HEK293 (cell line): ENCODE measurements at regions not wholly inside any gene's neighbourhood (a gene's known extent, or its start where the extent isn't known, plus 50 kb on each side); places are given as distances from the start of the nearest gene placed in this dataset.

ENCODE experiments used
- CTCF ChIA-PET: fragments of 350-600 bp; formaldehyde crosslinking; extraction: SDS; loops from one replicate; lab custom pipeline; 2021; ENCODE audit warnings: antibody characterized with exemption; lab: Yijun Ruan, JAX
- POLR2A ChIA-PET: fragments of 300-600 bp; formaldehyde crosslinking; extraction: SDS; loops from one replicate; lab custom pipeline; 2020; ENCODE audit warnings: antibody characterized with exemption, inconsistent platforms; lab: Yijun Ruan, JAX
- H3K27ac ChIP-seq: fragments of 200-500 bp; sonication (Bioruptor generic); 2 replicates; pipeline ENCODE4 v1.5.1; 2014; ENCODE audit warnings: low read depth, low read length, control low read depth, inconsistent platforms; ENCODE audit errors: extremely low read depth
- H3K36me3 ChIP-seq, 2 experiments: fragments of 200-500 bp in 1 of 2; sonication (Bioruptor generic) in 1 of 2; 1 replicate in 1 of 2; 2 replicates in 1 of 2; pipeline ENCODE4 v1.5.1; 2014 to 2017; ENCODE audit warnings: inconsistent platforms in 2 of 2, low read length in 2 of 2; ENCODE audit not compliant: control insufficient read depth in 2 of 2, insufficient read depth in 1 of 2
- H3K4me1 ChIP-seq: fragments of 200-500 bp; sonication (Bioruptor generic); 2 replicates; pipeline ENCODE4 v1.5.1; 2014; ENCODE audit warnings: mild to moderate bottlenecking, low read length, inconsistent platforms; ENCODE audit not compliant: control insufficient read depth, insufficient read depth
- H3K4me3 ChIP-seq: 2 replicates; pipeline ENCODE4 v1.5.1; 2011; ENCODE audit warnings: low read depth, mild to moderate bottlenecking, control low read depth, low read length, moderate library complexity
- H3K9me3 ChIP-seq: fragments of 200-500 bp; sonication (Bioruptor generic); 2 replicates; pipeline ENCODE4 v1.5.1; 2014; ENCODE audit warnings: low read depth, low read length, inconsistent platforms; ENCODE audit not compliant: control insufficient read depth, insufficient read depth
- GFI1B ChIP-seq: fragments of 450-650 bp; formaldehyde crosslinking; IDR thresholded peaks from 2 replicates; pipeline ENCODE4 v1.5.1; 2016; ENCODE audit warnings: missing biosample characterization, missing genetic modification characterization
- HOXD13 ChIP-seq: sonication (generic); formaldehyde crosslinking; IDR thresholded peaks from 2 replicates; pipeline ENCODE4 v1.8.0; 2022; ENCODE audit warnings: missing genetic modification reagents, borderline replicate concordance
- MEIS1 ChIP-seq: sonication (generic); formaldehyde crosslinking; IDR thresholded peaks from 2 replicates; pipeline ENCODE4 v1.8.1; 2022; ENCODE audit warnings: missing genetic modification reagents, mild to moderate bottlenecking, borderline replicate concordance
- MYNN ChIP-seq: fragments of 450-650 bp; formaldehyde crosslinking; IDR thresholded peaks from 2 replicates; pipeline ENCODE4 v1.5.1; 2016; ENCODE audit warnings: missing biosample characterization, missing genetic modification characterization, borderline replicate concordance
- ZBTB1 ChIP-seq: fragments of 450-650 bp; formaldehyde crosslinking; IDR thresholded peaks from 2 replicates; pipeline ENCODE4 v1.5.1; 2016; ENCODE audit warnings: missing biosample characterization, missing genetic modification characterization
- ZBTB26 ChIP-seq: fragments of 450-650 bp; formaldehyde crosslinking; optimal IDR thresholded peaks from 2 replicates; pipeline ENCODE3; 2016; ENCODE audit warnings: missing biosample characterization, mild to moderate bottlenecking, missing genetic modification characterization
- ZBTB8A ChIP-seq: fragments of 450-650 bp; formaldehyde crosslinking; IDR thresholded peaks from 2 replicates; pipeline ENCODE4 v1.5.1; 2016; ENCODE audit warnings: missing biosample characterization, missing genetic modification characterization
- ZEB2 ChIP-seq: fragments of 450-650 bp; formaldehyde crosslinking; IDR thresholded peaks from 2 replicates; pipeline ENCODE4 v1.5.1; 2016; ENCODE audit warnings: missing biosample characterization, missing genetic modification characterization
- ZNF121 ChIP-seq: fragments of 450-650 bp; formaldehyde crosslinking; IDR thresholded peaks from 2 replicates; pipeline ENCODE4 v1.5.1; 2016; ENCODE audit warnings: missing biosample characterization, missing genetic modification characterization
- ZNF146 ChIP-seq: fragments of 450-650 bp; formaldehyde crosslinking; IDR thresholded peaks from 2 replicates; pipeline ENCODE4 v1.5.1; 2016; ENCODE audit warnings: missing biosample characterization, missing genetic modification characterization
- ZNF18 ChIP-seq: fragments of 450-650 bp; formaldehyde crosslinking; IDR thresholded peaks from 2 replicates; pipeline ENCODE4 v1.5.1; 2016; ENCODE audit warnings: missing biosample characterization, missing genetic modification characterization
- ZNF202 ChIP-seq: fragments of 450-650 bp; formaldehyde crosslinking; IDR thresholded peaks from 2 replicates; pipeline ENCODE4 v1.5.1; 2016; ENCODE audit warnings: missing biosample characterization, missing genetic modification characterization, borderline replicate concordance
- ZNF510 ChIP-seq: fragments of 450-650 bp; formaldehyde crosslinking; IDR thresholded peaks from 2 replicates; pipeline ENCODE4 v1.5.1; 2018; ENCODE audit warnings: mild to moderate bottlenecking, missing genetic modification characterization, missing biosample characterization; ENCODE audit not compliant: insufficient replicate concordance
- ZNF514 ChIP-seq: fragments of 450-650 bp; formaldehyde crosslinking; IDR thresholded peaks from 2 replicates; pipeline ENCODE4 v1.5.1; 2016; ENCODE audit warnings: missing biosample characterization, missing genetic modification characterization
- ZNF521 ChIP-seq: fragments of 450-650 bp; formaldehyde crosslinking; IDR thresholded peaks from 2 replicates; pipeline ENCODE4 v1.5.1; 2017; ENCODE audit warnings: missing biosample characterization, mild to moderate bottlenecking, missing genetic modification characterization
- ZNF549 ChIP-seq: fragments of 450-650 bp; IDR thresholded peaks from 2 replicates; pipeline ENCODE4 v1.5.1; 2018; ENCODE audit warnings: missing biosample characterization, missing genetic modification characterization, mild to moderate bottlenecking, inconsistent platforms, moderate library complexity
- ZNF558 ChIP-seq: fragments of 450-650 bp; formaldehyde crosslinking; IDR thresholded peaks from 2 replicates; pipeline ENCODE4 v1.5.1; 2016; ENCODE audit warnings: missing biosample characterization, missing genetic modification characterization
- ZNF600 ChIP-seq: fragments of 450-650 bp; formaldehyde crosslinking; IDR thresholded peaks from 2 replicates; pipeline ENCODE4 v1.5.1; 2016; ENCODE audit warnings: missing biosample characterization, missing genetic modification characterization
- ZNF670 ChIP-seq: fragments of 450-650 bp; formaldehyde crosslinking; IDR thresholded peaks from 2 replicates; pipeline ENCODE4 v1.5.1; 2016; ENCODE audit warnings: missing biosample characterization, missing genetic modification characterization, low read depth
- ZNF704 ChIP-seq: fragments of 450-650 bp; formaldehyde crosslinking; IDR thresholded peaks from 2 replicates; pipeline ENCODE4 v1.5.1; 2016; ENCODE audit warnings: missing biosample characterization, missing genetic modification characterization
- ZNF707 ChIP-seq: fragments of 450-650 bp; formaldehyde crosslinking; IDR thresholded peaks from 2 replicates; pipeline ENCODE4 v1.5.1; 2016; ENCODE audit warnings: missing biosample characterization, missing genetic modification characterization
- ZNF837 ChIP-seq: fragments of 450-650 bp; formaldehyde crosslinking; IDR thresholded peaks from 2 replicates; pipeline ENCODE4 v1.5.1; 2016; ENCODE audit warnings: missing biosample characterization, missing genetic modification characterization
- ZNF843 ChIP-seq: fragments of 450-650 bp; formaldehyde crosslinking; IDR thresholded peaks from 2 replicates; pipeline ENCODE4 v1.5.1; 2016; ENCODE audit warnings: missing biosample characterization, missing genetic modification characterization
- ZSCAN23 ChIP-seq: fragments of 450-650 bp; formaldehyde crosslinking; IDR thresholded peaks from 2 replicates; pipeline ENCODE4 v1.5.1; 2016; ENCODE audit warnings: missing biosample characterization, missing genetic modification characterization
- TF ChIP-seq, protein P1 (sequence below): fragments of 450-650 bp; formaldehyde crosslinking; IDR thresholded peaks from 2 replicates; pipeline ENCODE4 v1.5.1; 2017; ENCODE audit warnings: missing biosample characterization, missing genetic modification characterization
- TF ChIP-seq, protein P2 (sequence below): fragments of 450-650 bp; formaldehyde crosslinking; IDR thresholded peaks from 2 replicates; pipeline ENCODE4 v1.5.1; 2016; ENCODE audit warnings: missing biosample characterization, missing genetic modification characterization

GRCh38 chr4:174066611-174067205 is 216.8 kb downstream of the FBXO8 start:
- Histone ChIP-seq H3K27ac (no peak overlapping the region), H3K4me1 (no peaks in the 10 kb centered on the region), H3K9me3 (no peaks in the 10 kb centered on the region), H3K4me3 (no peak overlapping the region), H3K36me3 (no peaks in the 10 kb centered on the region)
- TF ChIP-seq ZNF18 (tag by site-specific recombination): no peak
- no peak for TF ChIP-seq ZBTB26
- no peak for TF ChIP-seq ZNF121 (tag by site-specific recombination)
- TF ChIP-seq ZNF704 (tag by site-specific recombination): no peak
- no peak for TF ChIP-seq ZNF837 (tag by site-specific recombination)
- TF ChIP-seq ZNF146 (tag by site-specific recombination): no peak
- TF ChIP-seq ZNF202 (tag by site-specific recombination): no peak
- ChIA-PET CTCF (no interaction called here), POLR2A (interaction anchor here (0.6 kb wide), 1 partner anchor 688 kb away, joined by 3 read pairs; no protein-coding TSS in a partner anchor)

DNA sequence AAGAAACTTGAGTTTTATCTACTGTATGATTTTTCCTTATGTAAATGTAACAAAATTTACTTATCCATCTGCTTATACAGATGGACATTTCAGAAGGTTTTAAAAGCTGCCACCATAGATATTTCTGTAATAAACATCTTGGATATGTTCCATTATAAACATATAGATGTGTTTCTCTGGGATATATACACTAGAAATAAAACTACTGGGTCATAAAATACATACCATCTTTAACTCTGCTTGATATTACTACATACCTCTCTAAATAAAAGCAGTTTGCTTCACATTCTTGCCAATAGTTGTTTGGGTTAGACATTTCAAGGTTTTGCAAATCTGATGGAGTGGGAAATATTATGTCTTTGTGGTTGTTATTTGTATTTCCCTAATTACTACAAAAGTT is 220.6 kb downstream of the FBXO8 start:
- Histone ChIP-seq H3K36me3 (no peaks in the 10 kb centered on the region), H3K9me3 (no peaks in the 10 kb centered on the region), H3K4me3 (no peak overlapping the region), H3K4me1 (no peaks in the 10 kb centered on the region), H3K27ac (no peak overlapping the region)
- CTCF ChIA-PET: no interaction called here
- POLR2A ChIA-PET: no interaction called here
- no peak for TF ChIP-seq MEIS1
- TF ChIP-seq ZNF707: no peak
- TF ChIP-seq ZNF600: no peak
- no peak for TF ChIP-seq HOXD13 (CRISPR knock-in tag)
- TF ChIP-seq ZBTB1: no peak
- TF ChIP-seq ZNF558 (tag by site-specific recombination): no peak
- TF ChIP-seq, protein P1, sequence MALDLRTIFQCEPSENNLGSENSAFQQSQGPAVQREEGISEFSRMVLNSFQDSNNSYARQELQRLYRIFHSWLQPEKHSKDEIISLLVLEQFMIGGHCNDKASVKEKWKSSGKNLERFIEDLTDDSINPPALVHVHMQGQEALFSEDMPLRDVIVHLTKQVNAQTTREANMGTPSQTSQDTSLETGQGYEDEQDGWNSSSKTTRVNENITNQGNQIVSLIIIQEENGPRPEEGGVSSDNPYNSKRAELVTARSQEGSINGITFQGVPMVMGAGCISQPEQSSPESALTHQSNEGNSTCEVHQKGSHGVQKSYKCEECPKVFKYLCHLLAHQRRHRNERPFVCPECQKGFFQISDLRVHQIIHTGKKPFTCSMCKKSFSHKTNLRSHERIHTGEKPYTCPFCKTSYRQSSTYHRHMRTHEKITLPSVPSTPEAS (tag by site-specific recombination): no peak
- TF ChIP-seq ZNF843 (tag by site-specific recombination): no peak

GRCh38 chr4:174061026-174061425 is 222.4 kb downstream of the FBXO8 start:
- Histone ChIP-seq H3K4me1 (no peaks in the 10 kb centered on the region), H3K36me3 (no peaks in the 10 kb centered on the region), H3K4me3 (no peak overlapping the region), H3K9me3 (no peaks in the 10 kb centered on the region), H3K27ac (no peak overlapping the region)
- ChIA-PET CTCF (no interaction called here), POLR2A (no interaction called here)
- TF ChIP-seq ZNF510 (tag by site-specific recombination) (no peak), MYNN (tag by site-specific recombination) (no peak), ZNF514 (no peak), ZSCAN23 (tag by site-specific recombination) (no peak), ZNF549 (tag by site-specific recombination) (no peak), GFI1B (no peak), ZEB2 (tag by site-specific recombination) (no peak), ZBTB8A (tag by site-specific recombination) (no peak), ZNF670 (no peak), ZNF521 (no peak)
- TF ChIP-seq, protein P2, sequence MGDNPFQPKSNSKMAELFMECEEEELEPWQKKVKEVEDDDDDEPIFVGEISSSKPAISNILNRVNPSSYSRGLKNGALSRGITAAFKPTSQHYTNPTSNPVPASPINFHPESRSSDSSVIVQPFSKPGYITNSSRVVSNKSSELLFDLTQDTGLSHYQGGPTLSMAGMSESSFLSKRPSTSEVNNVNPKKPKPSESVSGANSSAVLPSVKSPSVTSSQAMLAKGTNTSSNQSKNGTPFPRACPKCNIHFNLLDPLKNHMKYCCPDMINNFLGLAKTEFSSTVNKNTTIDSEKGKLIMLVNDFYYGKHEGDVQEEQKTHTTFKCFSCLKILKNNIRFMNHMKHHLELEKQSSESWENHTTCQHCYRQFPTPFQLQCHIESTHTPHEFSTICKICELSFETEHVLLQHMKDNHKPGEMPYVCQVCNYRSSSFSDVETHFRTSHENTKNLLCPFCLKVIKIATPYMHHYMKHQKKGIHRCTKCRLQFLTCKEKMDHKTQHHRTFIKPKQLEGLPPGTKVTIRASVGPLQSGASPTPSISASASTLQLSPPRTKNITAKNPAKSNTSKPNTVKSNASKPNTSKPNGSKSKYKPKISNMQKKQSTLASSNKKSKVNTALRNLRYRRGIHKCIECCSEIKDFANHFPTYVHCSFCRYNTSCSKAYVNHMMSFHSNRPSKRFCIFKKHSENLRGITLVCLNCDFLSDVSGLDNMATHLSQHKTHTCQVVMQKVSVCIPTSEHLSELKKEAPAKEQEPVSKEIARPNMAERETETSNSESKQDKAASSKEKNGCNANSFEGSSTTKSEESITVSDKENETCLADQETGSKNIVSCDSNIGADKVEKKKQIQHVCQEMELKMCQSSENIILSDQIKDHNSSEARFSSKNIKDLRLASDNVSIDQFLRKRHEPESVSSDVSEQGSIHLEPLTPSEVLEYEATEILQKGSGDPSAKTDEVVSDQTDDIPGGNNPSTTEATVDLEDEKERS (tag by site-specific recombination): no peak
